ENCODE measurements at regions not wholly inside any gene's neighbourhood (a gene's known extent, or its start where the extent isn't known, plus 50 kb on each side); places are given as distances from the start of the nearest gene placed in this dataset.

DNA sequence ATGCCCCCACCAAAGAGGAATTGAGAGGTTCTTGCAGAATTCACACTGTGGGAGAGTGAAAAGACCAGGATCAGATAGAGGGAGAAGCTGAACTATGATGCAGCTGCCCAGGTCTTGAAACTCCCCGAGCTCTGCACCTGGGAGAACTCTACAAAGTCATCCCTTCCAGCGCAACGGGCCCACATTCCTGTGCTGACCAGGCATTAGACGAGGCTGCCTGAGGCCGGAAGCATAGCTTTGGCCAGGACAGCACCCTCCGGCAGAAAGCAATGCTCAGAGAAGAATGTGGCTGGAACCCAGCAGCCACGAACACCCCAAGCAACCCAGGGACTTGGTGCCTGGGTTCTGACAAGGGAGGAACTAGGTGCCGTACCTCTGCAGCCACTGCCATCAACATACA, 281.5 kb upstream of the CDH4 start:
- 86% methylated on average over 8 of the region's 8 CpGs for whole genome bisulfite sequencing (ENCODE audit: insufficient coverage)

DNA sequence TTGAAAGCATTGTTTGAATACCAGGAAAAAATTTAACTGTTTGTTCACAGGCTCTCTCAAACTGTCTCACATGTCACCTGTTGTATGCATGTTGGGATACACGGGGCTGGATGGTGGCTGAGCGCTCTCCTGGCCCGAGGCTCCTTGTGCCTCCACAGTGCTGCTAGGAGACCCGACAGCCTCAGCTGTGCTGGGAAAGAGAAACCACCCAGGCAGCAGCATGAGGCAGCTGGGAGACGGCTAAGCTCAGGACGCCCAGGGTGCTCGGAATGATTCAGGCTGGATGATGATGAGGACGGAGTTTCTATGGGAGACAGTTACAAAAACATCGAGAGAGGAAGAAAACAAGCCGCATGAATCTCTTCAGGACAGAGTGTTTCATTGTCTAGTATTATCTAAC, 278.0 kb upstream of the CDH4 start:
- peaks cover 8% of the 10 kb centered on the region for H3K4me1 ChIP-seq (ENCODE audit: control insufficient read depth, insufficient read depth, low read length)
- no peaks in the 10 kb centered on the region for H3K9me3 ChIP-seq (ENCODE audit: control insufficient read depth, insufficient read depth, low read length)
- H3K4me3 ChIP-seq (ENCODE audit: low read depth, low read length) = no peak overlapping the region
- no peak for DNase-seq (ENCODE audit: low read depth in 4 of 6, low spot score in 6 of 6)
- 80% methylated on average over 8 of the region's 10 CpGs for WGBS (ENCODE audit: insufficient coverage)
- H3K27ac ChIP-seq (ENCODE audit: low read depth, low read length) = no peak overlapping the region
- no peaks in the 10 kb centered on the region for H3K27me3 ChIP-seq (ENCODE audit: control insufficient read depth, insufficient read depth, low read length)
- H3K36me3 ChIP-seq (ENCODE audit: control insufficient read depth, insufficient read depth, low read length) = no peaks in the 10 kb centered on the region

More for the DNA sequence above, 281.5 kb upstream of the CDH4 start:
- no peak for DNase-seq (ENCODE audit: low read depth in 4 of 6, low spot score in 6 of 6)
- Histone ChIP-seq H3K36me3 (ENCODE audit: control insufficient read depth, insufficient read depth, low read length) (no peaks in the 10 kb centered on the region), H3K27ac (ENCODE audit: low read depth, low read length) (no peak overlapping the region), H3K27me3 (ENCODE audit: control insufficient read depth, insufficient read depth, low read length) (no peaks in the 10 kb centered on the region), H3K4me3 (ENCODE audit: low read depth, low read length) (no peak overlapping the region), H3K9me3 (ENCODE audit: control insufficient read depth, insufficient read depth, low read length) (no peaks in the 10 kb centered on the region), H3K4me1 (ENCODE audit: control insufficient read depth, insufficient read depth, low read length) (no peaks in the 10 kb centered on the region)

DNA sequence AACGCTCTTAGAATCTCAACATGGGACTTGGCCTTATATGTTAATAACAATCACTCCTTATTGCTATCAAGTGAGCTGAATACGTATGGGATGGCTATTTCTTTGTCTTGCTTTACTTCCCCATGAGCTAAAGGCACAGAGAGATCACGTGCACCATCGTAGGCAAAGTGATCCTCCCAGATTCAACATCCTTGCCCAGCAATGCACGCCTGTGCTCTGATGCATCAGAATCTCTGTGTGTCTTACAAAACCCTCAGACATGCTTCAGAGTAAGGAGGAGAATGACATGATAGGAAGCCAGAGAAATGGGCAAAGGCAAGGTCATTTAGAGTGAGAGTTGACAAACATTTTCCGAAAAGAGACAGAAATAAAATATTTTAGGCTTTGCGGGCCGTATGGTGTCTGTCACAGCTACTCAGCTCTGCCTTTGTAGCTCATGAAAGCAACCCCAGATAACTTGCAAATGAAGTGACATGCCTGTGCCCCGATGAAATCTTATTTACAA, 277.6 kb upstream of the CDH4 start:
- H3K9me3 ChIP-seq (ENCODE audit: control insufficient read depth, insufficient read depth, low read length) = peaks cover 2% of the 10 kb centered on the region
- 82% methylated on average over 4 of the region's 9 CpGs for WGBS (ENCODE audit: insufficient coverage)
- no peak for DNase-seq (ENCODE audit: low read depth in 4 of 6, low spot score in 6 of 6)
- no peak overlapping the region for H3K4me3 ChIP-seq (ENCODE audit: low read depth, low read length)
- H3K27ac ChIP-seq (ENCODE audit: low read depth, low read length) = no peak overlapping the region
- peaks cover 8% of the 10 kb centered on the region for H3K4me1 ChIP-seq (ENCODE audit: control insufficient read depth, insufficient read depth, low read length)
- no peaks in the 10 kb centered on the region for H3K36me3 ChIP-seq (ENCODE audit: control insufficient read depth, insufficient read depth, low read length)
- H3K27me3 ChIP-seq (ENCODE audit: control insufficient read depth, insufficient read depth, low read length) = no peaks in the 10 kb centered on the region

DNA sequence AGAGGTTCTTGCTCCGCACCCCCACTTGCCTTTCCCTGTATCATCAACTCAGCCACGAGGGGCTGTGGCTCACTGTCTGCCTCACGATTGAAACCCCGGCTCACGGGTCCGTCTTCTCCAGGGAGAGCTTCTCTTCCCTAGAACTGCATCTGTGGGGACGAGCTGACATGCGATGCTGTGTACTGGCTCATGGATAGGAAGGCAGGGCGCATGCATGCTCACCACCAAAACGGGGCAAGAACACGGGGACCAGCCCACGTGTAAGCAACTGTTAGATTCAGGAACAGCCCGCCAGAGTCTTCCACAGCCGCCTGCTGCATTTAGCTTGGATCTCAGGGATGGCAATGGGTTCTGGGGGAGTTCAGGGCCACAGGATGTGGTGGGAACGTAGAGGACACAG, 275.9 kb upstream of the CDH4 start:
- 93% methylated on average over 15 of the region's 15 CpGs for WGBS (ENCODE audit: insufficient coverage)
- no peak for DNase-seq (ENCODE audit: low read depth in 4 of 6, low spot score in 6 of 6)
- H3K4me3 ChIP-seq (ENCODE audit: low read depth, low read length) = no peak overlapping the region
- no peaks in the 10 kb centered on the region for H3K36me3 ChIP-seq (ENCODE audit: control insufficient read depth, insufficient read depth, low read length)
- peaks cover 8% of the 10 kb centered on the region for H3K4me1 ChIP-seq (ENCODE audit: control insufficient read depth, insufficient read depth, low read length)
- H3K27me3 ChIP-seq (ENCODE audit: control insufficient read depth, insufficient read depth, low read length) = no peaks in the 10 kb centered on the region
- H3K9me3 ChIP-seq (ENCODE audit: control insufficient read depth, insufficient read depth, low read length) = peaks cover 5% of the 10 kb centered on the region
- H3K27ac ChIP-seq (ENCODE audit: low read depth, low read length) = no peak overlapping the region

DNA sequence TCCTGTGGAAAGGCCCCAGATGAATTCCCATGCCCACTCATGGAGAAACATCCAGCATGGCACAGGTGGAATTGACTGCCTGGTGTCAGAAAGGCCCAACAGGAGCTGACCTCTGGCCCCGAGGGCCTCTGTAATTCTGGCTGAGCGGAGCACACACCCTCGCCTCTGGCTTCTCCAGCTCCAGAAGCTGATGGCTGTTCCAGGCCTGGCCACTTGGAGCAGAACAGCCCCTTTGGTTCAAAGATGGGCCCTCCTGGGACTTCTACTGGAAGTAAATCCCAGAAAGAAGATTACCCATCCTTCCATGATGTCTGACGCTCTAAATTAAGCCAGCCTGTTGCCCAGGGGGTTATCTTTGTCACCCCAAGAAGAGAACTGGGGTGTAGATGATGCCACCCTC, 275.1 kb upstream of the CDH4 start:
- DNase-seq (ENCODE audit: low read depth in 4 of 6, low spot score in 6 of 6) = no peak
- WGBS (ENCODE audit: insufficient coverage) = 92% methylated on average over 3 of the region's 4 CpGs
- H3K4me3 ChIP-seq (ENCODE audit: low read depth, low read length) = no peak overlapping the region
- peaks cover 5% of the 10 kb centered on the region for H3K9me3 ChIP-seq (ENCODE audit: control insufficient read depth, insufficient read depth, low read length)
- no peaks in the 10 kb centered on the region for H3K27me3 ChIP-seq (ENCODE audit: control insufficient read depth, insufficient read depth, low read length)
- H3K27ac ChIP-seq (ENCODE audit: low read depth, low read length) = no peak overlapping the region
- peaks cover 8% of the 10 kb centered on the region for H3K4me1 ChIP-seq (ENCODE audit: control insufficient read depth, insufficient read depth, low read length)
- no peaks in the 10 kb centered on the region for H3K36me3 ChIP-seq (ENCODE audit: control insufficient read depth, insufficient read depth, low read length)

DNA sequence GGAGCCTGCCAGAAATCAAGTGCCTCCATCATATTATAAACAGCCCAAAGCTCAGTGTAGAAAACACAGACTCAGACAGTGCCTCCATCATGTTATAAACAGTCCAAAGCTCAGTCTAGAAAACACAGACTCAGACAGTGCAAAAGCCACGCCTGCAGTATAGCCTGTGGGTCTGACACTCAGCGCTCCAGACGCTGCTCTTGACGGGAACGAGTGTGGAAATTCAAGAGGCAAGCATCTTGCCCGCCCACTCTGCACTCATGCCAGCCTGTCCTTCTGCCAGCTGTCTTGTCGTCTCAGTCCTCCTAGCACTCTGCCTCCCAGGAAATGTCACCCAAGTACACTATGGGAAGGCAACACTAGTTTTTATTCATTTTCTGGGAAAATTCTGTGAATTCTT, 274.2 kb upstream of the CDH4 start:
- DNase-seq (ENCODE audit: low read depth in 4 of 6, low spot score in 6 of 6) = peak in 2 of 6 donors; percentile 39 to 91
- WGBS (ENCODE audit: insufficient coverage) = 34% methylated on average over 7 of the region's 7 CpGs
- no peak overlapping the region for H3K4me3 ChIP-seq (ENCODE audit: low read depth, low read length)
- no peaks in the 10 kb centered on the region for H3K36me3 ChIP-seq (ENCODE audit: control insufficient read depth, insufficient read depth, low read length)
- no peaks in the 10 kb centered on the region for H3K27me3 ChIP-seq (ENCODE audit: control insufficient read depth, insufficient read depth, low read length)
- no peak overlapping the region for H3K27ac ChIP-seq (ENCODE audit: low read depth, low read length)
- H3K4me1 ChIP-seq (ENCODE audit: control insufficient read depth, insufficient read depth, low read length) = peaks cover 8% of the 10 kb centered on the region
- peaks cover 5% of the 10 kb centered on the region for H3K9me3 ChIP-seq (ENCODE audit: control insufficient read depth, insufficient read depth, low read length)

DNA sequence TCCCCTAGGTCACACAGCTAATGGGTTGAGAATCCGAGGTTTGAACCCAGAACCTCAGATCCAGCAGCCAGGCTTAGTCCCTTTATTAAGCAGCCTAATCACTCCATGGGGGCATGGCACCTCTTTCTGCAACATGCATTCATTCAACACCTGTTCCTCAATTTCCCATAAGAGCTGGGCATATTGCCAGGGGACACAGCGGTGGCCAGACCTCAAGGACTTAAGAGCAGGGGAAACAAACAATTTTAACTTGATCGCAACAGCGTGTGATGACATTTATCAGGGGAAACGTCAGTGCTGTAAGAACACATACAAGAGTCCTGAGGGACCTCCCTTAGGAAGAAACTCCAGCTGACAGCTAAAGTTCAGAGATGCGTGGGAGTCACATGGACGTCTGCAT, 267.4 kb upstream of the CDH4 start:
- Histone ChIP-seq H3K4me1 (ENCODE audit: control insufficient read depth, insufficient read depth, low read length) (peaks cover 1% of the 10 kb centered on the region), H3K36me3 (ENCODE audit: control insufficient read depth, insufficient read depth, low read length) (no peaks in the 10 kb centered on the region), H3K27ac (ENCODE audit: low read depth, low read length) (no peak overlapping the region), H3K4me3 (ENCODE audit: low read depth, low read length) (no peak overlapping the region), H3K27me3 (ENCODE audit: control insufficient read depth, insufficient read depth, low read length) (no peaks in the 10 kb centered on the region), H3K9me3 (ENCODE audit: control insufficient read depth, insufficient read depth, low read length) (peaks cover under 1% of the 10 kb centered on the region)
- WGBS (ENCODE audit: insufficient coverage) = 55% methylated on average over 7 of the region's 7 CpGs
- DNase-seq (ENCODE audit: low read depth in 4 of 6, low spot score in 6 of 6) = no peak

DNA sequence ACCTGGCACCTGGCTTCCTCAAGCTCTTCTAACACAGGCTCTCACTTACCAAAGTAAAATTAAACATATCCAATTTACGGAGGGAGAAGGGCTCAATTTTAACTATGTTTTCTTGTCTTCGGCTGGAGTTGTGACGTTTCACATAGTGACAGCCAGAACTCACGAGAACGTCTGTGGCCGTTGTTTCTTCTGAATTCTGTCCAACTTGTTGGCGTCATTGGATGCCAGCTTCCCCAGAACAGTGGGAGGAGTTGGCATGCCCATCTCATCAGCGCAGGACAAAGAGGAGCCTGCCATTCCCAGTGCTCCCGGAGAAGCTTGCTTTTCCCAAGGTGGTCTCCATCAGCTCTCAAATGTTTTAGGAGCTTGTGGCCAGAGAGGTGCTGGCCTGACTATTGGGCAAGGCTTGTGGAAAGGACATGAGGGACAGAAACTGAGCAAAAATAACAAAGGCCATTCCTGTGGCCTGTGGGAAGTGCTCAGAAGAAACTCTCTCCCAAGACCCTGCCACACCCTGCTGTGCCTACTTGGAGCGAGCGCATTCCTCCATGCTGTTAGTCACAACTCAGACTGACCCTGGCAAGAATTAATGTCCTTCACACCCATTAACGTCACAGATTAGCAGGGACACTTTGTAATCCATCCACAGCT, 265.4 kb upstream of the CDH4 start:
- no peaks in the 10 kb centered on the region for H3K27me3 ChIP-seq (ENCODE audit: control insufficient read depth, insufficient read depth, low read length)
- 71% methylated on average over 12 of the region's 12 CpGs for WGBS (ENCODE audit: insufficient coverage)
- H3K4me1 ChIP-seq (ENCODE audit: control insufficient read depth, insufficient read depth, low read length) = peaks cover 5% of the 10 kb centered on the region
- no peaks in the 10 kb centered on the region for H3K36me3 ChIP-seq (ENCODE audit: control insufficient read depth, insufficient read depth, low read length)
- peak in 1 of 6 donors; percentile 87 for DNase-seq (ENCODE audit: low read depth in 4 of 6, low spot score in 6 of 6)
- H3K4me3 ChIP-seq (ENCODE audit: low read depth, low read length) = no peak overlapping the region
- no peaks in the 10 kb centered on the region for H3K9me3 ChIP-seq (ENCODE audit: control insufficient read depth, insufficient read depth, low read length)
- no peak overlapping the region for H3K27ac ChIP-seq (ENCODE audit: low read depth, low read length)

DNA sequence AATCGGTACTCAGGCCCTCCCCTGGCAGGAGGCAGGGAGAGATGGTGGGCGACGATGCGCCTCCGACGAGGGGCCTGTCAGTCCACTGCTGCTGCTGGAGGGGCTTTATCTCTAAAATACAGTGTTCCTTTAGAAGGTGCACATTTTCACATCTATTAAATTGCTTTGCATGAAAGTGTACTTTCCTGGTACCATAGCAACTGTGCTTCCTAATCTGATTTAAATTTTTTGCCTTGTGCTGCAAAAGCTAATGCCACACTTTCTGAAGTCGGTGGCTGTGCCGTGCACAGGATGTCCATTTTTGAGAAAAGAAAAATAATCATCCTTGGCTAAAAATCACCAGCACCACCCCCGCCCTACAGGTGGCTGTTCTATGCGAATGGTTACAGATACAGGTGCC, 262.0 kb upstream of the CDH4 start:
- Histone ChIP-seq H3K4me1 (ENCODE audit: control insufficient read depth, insufficient read depth, low read length) (peaks cover 5% of the 10 kb centered on the region), H3K9me3 (ENCODE audit: control insufficient read depth, insufficient read depth, low read length) (no peaks in the 10 kb centered on the region), H3K27me3 (ENCODE audit: control insufficient read depth, insufficient read depth, low read length) (no peaks in the 10 kb centered on the region), H3K4me3 (ENCODE audit: low read depth, low read length) (no peak overlapping the region), H3K27ac (ENCODE audit: low read depth, low read length) (no peak overlapping the region), H3K36me3 (ENCODE audit: control insufficient read depth, insufficient read depth, low read length) (no peaks in the 10 kb centered on the region)
- 84% methylated on average over 4 of the region's 10 CpGs for WGBS (ENCODE audit: insufficient coverage)
- peak in 1 of 6 donors; percentile 62 for DNase-seq (ENCODE audit: low read depth in 4 of 6, low spot score in 6 of 6)

DNA sequence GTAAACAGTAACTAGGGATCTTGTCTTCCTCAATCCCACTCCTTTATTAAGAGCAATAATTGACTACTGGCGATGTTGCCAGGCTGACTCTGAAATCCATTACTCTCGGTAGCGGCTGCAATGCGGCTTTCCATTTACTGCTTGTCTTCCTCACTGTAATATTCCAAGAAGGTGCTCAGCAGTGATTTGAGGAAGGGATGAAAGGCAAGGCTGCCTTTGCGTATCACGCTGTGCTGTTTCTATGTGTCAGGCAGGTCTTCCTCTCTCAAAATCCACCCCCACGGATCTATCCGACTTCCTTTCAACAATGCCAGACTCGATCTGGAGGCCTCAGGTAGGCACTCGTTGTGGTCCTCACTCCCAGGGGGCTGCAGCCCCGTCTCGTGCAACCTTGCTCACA, 261.4 kb upstream of the CDH4 start:
- WGBS (ENCODE audit: insufficient coverage) = 75% methylated on average over 11 of the region's 12 CpGs
- Histone ChIP-seq H3K27me3 (ENCODE audit: control insufficient read depth, insufficient read depth, low read length) (no peaks in the 10 kb centered on the region), H3K9me3 (ENCODE audit: control insufficient read depth, insufficient read depth, low read length) (no peaks in the 10 kb centered on the region), H3K36me3 (ENCODE audit: control insufficient read depth, insufficient read depth, low read length) (no peaks in the 10 kb centered on the region), H3K4me1 (ENCODE audit: control insufficient read depth, insufficient read depth, low read length) (peaks cover 5% of the 10 kb centered on the region), H3K4me3 (ENCODE audit: low read depth, low read length) (no peak overlapping the region), H3K27ac (ENCODE audit: low read depth, low read length) (no peak overlapping the region)
- DNase-seq (ENCODE audit: low read depth in 4 of 6, low spot score in 6 of 6) = peak in 1 of 6 donors; percentile 69
